ENCODE measurements at regions not wholly inside any gene's neighbourhood (a gene's known extent, or its start where the extent isn't known, plus 50 kb on each side); places are given as distances from the start of the nearest gene placed in this dataset.

DNA sequence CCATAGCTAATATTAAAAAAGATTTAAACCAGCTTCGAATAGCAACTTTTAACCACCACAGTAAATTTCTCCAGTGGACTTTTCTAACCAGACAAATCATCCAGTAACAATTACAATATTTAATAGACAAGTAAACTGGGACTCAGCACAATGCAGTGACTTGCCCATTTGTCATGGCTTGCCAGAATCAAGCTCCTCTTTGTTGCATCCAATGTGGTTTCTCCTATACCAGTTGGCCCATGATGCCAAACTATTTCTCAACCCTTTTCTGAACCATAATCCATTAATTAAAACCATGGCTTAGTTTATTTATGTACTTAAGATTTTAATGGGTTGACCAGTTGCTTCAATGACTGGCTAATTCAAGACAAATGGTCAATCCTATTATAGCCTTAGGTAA is 64.4 kb downstream of the DIO2 start:
- DNase-seq (ENCODE audit: low read depth in 2 of 2): no peak

DNA sequence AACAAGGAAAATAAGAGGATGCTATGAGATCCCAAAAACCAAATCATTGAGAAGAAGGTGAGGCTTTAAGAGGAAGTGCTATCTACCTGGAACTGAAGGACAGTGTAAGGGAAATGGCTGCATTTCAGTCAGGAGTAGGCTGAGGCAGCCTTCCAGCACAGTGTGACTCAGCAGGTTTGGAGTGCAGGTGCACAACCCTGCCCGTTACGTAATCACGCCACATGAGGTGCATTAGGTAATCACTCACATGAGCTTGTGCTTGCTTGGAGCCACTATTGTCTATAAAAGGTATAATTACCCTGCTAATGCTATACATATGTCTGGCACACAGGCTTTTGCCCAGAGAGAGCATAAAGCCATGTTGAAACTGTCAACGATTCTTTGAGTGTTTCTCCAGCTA is 74.9 kb downstream of the DIO2 start:
- no peak for DNase-seq (ENCODE audit: low read depth in 2 of 2)

DNA sequence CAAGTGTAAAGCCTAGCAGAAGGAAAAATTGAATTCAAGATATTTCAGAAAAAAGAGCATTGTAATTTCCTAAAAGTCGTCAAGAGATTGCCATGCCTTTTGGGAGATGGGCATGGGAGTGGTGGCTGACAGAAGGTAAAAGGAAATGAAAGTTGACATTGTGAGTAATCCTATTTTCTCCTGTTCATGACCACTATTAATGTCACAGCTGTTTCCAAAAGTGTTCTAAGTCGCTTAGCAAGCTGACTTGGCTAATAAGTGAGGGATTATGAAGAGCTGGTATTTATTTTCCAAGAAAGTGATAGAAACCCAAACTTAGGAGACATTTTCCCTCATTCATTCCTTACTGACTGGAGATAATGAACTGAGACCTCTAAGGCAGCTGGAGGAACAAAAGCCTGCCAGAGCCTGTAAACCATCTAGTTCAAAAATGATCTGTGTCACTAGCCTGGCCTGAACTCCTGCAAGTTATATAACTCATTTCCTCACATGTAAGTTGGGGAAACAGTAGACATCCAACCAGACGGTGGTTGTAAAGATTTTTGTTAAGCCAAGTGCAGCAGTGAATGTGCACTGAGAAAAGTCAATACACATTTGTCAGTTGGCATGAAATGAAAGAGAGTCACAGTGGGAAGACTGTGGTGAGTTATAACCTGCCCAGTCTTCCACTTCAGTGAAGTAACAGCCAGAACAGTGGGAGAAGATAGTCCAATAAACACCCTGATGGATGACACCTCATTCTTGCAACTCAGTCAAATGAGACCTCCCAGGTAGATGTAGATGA is 75.8 kb downstream of the DIO2 start:
- no peak for DNase-seq (ENCODE audit: low read depth in 2 of 2)

DNA sequence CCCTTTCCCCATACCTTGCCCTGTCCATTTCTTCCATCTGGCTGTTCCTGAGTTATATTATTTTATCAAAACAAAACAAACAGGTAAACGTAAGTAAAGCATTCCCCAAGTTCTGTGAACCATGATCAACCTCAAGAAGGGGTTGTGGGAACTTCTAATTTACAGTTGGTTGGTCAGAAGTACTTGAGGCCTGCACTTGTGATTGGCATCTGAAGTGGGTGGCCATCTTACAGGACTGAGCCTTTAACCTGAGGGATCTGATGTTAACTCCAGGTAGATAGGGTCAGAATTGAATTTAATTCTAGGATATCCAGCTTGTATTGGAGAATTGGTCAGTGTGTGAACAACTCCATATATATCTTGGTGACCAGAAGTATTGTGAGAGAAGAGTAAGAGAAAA is 77.0 kb downstream of the DIO2 start:
- DNase-seq (ENCODE audit: low read depth in 2 of 2): no peak

DNA sequence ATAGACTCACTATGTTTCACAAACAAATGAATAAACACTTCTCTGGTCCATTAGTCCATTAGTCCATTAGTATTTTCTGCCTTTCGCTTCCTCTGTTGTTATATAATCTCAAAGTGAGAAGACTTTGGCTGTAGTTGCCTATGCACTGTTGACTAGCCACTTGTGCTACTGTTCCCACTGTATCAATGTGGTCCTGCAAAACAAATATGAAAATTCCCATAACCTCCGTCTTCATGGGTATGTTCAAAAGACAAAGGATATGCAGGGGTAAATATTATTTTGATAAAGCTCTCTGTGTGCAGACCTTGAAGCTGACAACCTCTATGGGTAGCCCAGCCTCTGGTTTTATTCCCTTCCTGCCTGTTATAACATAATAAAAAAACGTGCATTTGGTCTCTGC is 77.8 kb downstream of the DIO2 start:
- DNase-seq (ENCODE audit: low read depth in 2 of 2): no peak

DNA sequence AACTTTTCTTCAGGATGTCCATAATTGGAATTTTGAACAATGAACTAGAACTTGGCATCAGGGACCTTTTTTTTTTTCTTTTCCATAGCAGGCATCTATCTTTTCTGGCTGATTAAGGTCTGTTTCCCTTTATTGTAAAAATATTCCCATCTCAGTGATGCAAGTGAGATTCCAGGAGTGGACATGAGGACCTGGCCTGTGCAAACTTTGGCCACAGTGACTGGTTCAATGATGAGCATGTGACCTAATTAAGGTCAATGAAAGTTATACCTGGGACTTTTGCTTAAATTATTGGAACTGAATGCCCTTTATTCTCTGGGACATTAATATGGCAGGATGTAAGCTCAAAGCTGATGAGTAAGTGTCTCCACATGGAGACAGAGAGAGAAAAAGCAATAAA is 83.8 kb downstream of the DIO2 start:
- DNase-seq (ENCODE audit: low read depth in 2 of 2): no peak

DNA sequence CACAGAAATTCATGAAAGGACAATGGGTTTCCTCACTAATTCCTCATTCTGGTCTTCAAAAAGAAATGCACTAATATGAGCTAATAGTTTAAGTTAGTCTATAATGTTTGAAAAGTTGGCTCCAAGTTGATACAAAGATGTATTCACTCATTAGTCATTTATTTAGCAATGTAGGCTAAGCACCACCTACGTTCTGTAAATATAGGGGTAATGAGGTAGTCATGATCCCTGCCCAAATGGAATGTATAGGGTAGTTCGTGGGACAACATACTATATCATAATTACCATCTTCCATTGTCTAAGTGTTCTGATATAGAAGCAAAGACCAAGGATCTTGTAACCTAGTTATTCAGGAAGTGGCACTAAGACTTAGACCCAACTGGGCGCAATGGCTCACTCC is 86.5 kb downstream of the DIO2 start:
- no peak for DNase-seq (ENCODE audit: low read depth in 2 of 2)

DNA sequence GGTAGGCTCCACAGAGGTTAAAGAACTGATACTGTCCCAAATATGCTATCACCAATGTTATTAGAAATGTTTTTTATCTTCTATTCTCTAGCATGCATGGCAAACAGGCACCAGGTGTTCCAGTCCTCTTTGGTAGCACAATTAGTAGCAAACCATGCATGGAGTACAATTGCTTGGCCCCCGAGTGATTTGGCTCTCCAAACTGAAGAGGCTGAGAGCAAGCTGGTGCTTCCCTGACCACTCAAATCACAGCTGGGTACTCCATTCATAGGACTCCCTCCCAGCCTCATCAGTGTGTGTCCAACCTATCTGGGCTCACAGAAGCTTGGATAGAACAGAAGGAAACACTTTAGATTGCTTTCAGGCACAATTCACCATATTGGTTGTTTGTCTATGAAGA is 93.4 kb downstream of the DIO2 start:
- DNase-seq (ENCODE audit: low read depth in 2 of 2): no peak

DNA sequence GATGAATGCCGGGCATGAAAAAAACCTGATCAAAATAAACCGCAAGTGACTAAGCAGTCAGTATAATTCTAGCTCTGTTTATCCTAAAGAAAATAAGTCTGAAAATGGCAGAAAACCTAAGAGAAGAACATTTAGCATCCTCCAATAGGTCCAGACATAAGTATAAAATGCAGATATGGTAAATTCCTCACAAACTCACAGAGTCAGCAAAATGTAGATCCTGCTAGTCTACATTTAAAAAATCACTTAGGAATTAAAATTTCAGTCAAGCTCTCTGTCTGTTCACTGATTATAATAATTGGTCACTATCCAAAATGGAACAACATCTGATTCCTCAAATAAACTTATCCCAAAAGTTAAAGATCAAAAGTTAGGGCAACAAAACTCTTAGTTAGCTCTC is 95.1 kb downstream of the DIO2 start:
- DNase-seq (ENCODE audit: low read depth in 2 of 2): no peak

DNA sequence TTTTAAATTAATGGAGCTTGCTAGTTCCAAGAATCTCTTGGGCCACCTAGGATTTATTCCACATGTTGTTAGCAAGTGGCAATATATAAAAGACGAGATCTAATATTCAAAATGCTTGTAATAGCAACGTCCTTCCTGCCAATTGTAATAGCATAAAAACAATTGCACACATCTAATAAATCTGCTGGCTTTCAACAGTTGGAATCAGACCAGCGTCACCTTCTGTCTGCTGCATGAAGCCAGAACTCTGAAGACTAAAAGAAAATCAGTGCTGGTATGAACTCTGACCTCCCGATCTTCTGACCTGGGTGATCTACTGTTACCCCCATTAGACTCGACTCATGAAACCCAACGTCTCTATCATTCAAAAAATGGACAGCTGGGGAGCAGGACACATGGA is 100.6 kb downstream of the DIO2 start:
- DNase-seq (ENCODE audit: low read depth in 2 of 2): no peak

DNA sequence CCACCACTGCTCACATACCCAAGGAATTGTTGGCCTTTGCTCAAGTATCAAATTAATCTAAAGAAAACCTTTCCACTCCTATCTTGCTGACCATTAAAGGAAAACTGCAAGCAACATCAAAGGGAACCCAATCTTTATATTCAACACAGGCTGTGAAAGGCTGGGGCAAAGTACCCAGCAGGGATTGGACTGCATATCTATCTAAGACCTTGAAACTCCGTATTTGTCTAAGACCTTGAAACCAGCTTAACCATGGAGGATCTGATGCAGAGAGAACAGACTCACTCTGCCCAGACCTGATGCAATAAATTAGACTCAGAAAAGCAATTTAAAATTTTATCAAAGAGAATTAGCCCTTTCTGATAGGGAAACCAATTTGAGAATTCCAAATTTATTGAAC is 102.2 kb downstream of the DIO2 start:
- no peak for DNase-seq (ENCODE audit: low read depth in 2 of 2)

DNA sequence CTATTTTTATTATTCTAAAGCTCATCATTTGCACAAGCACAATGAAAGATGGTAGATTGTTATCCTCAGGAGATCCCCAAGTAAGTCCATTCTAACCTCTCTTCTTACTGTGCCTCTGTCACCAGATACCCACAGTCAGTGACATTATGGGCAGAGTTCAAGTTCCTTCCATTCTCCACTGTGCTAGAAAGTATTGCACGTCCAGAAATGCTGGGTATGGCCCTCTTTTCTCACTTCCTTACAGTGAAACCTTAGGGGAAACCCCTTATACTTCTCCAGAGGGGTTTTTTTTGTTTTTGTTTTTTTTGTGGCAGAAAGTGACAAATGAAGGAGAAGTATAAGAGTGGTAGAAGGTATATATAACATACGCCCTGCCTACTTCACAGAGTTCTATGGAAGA is 102.9 kb downstream of the DIO2 start:
- DNase-seq (ENCODE audit: low read depth in 2 of 2): no peak

DNA sequence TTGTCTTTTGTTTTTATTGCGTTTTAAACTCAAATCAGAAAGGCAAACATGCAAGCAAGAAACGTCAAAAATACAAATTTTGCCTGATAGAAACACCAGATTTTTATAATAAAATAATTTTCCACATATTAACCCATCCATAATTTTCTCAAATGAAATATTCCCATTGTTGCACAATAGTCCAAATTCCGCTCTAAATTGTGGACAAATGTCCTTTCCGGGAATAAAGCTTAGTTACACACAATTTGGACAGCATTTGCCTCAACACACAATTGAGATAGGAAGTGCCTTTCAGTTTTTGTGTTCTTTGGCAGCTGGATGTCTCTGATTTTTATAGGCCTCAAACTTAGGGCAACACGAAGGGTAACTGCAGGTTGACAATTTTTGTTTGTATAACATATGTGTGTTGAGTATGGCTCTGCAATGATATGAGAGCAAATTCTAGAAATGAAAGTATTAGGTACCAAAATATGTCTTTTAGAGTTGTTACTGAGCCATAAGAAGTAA is 105.8 kb downstream of the DIO2 start:
- DNase-seq (ENCODE audit: low read depth in 2 of 2): no peak

DNA sequence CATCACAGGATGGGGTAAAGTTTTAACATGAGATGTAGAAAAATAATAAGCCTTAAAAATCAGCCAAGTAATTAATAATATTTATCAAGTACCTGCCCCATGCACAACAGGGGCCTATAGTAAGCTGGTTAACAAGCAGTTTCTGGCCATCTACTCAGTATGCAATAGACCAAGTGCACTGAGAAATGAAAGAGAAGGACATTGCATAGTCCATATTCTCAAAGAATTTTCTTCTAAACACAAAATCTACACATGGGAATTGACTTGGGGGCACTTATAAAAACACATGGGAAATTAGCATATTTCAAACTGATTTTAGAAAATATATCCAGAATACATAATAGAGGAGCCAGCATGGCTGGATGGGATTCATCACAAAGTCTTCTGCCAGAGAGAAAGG is 109.5 kb downstream of the DIO2 start:
- DNase-seq (ENCODE audit: low read depth in 2 of 2): no peak

DNA sequence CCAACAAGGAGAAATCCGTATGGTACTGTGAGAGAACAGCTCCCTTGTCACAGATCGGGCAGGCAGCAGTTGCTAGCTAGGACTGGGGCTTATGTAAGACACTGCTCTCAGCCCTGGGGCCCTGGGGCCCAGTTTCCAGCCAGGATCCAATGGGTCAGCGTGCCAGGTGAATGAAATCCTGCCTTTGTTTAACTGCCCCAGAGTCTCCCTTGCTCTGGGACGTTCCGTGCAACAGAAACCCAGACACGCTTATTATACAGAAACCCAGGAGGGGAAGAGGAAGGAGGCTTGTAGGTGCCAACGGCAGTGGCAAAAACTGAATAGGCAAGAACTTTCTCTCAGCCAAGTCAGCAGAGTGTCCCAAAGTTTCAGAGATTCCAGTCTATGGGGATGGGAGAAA is 110.6 kb downstream of the DIO2 start:
- DNase-seq (ENCODE audit: low read depth in 2 of 2): no peak

DNA sequence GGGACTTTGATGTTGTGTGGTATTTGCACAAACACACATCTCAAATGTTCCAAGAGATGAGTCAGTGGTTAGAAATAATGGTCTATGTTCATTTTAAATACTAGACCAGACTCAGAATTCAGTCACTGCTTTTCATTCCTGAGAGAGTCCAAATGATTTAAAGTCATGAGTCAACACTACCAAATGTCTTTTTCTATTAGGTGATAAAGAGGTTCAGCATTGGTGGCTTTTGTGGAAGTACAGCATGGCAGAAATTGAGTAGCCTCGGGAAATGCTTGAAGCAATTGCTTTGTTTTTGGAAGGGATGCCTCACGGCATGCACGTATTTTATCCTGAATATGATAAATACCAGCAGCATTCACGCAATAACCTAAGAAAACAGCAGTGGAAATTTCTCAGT is 115.7 kb downstream of the DIO2 start:
- DNase-seq (ENCODE audit: low read depth in 2 of 2): no peak

DNA sequence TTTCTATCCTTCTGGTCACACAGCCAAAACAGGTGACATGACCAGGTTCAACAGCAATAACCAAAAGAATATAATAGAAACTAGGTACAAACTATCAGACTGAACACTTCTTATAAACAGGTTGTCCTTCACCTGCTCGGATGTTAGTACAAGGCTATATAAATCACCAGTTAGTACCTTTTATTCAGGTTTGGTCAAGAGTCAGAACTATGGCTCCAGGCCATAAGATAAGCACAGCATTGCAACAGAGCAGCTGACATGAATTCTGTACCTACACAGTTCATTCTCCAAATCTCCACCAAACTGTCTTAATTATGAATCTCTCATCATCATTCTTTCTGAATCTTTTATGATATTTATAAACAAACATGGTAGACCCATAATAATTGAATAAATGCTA is 123.9 kb downstream of the DIO2 start:
- no peak for DNase-seq (ENCODE audit: low read depth in 2 of 2)

DNA sequence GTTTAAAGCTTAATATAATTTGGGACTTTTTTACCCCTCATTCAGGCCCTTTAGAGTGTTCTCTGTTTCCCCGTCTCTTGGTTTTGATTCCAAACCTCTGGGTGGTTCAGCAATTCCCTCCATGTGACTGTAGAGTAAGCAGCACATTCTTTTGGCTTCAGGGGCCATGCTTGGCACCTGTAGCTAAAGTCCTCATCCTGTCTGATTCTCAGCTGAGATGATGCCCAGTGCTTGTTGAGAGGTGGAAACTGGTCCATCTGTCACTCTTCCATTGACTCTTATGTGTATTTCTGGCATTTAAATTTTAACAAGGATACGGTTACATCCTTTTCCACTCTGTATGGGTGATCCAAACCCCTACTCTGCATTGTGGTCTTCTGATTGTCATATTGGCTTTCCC is 127.1 kb downstream of the DIO2 start:
- no peak for DNase-seq (ENCODE audit: low read depth in 2 of 2)

DNA sequence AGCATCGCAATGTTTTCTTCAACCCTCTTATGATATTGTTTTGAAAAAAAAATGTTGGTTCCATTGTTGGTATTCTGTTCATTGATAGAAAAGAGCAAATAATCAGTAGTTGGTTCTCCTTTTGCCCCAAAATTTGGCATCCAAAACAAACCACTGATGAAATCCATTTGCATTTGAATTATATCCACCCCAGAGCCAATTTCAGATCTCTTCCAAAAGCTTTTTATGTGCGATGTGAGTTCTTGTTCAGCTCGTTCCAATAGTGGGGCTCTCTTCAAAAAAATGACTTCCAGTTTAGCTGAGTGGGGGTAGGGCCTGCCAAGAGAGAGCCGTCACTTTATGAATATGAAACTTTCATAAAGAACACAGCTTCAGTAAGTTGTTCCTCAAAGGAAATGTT is 130.7 kb downstream of the DIO2 start:
- no peak for DNase-seq (ENCODE audit: low read depth in 2 of 2)

DNA sequence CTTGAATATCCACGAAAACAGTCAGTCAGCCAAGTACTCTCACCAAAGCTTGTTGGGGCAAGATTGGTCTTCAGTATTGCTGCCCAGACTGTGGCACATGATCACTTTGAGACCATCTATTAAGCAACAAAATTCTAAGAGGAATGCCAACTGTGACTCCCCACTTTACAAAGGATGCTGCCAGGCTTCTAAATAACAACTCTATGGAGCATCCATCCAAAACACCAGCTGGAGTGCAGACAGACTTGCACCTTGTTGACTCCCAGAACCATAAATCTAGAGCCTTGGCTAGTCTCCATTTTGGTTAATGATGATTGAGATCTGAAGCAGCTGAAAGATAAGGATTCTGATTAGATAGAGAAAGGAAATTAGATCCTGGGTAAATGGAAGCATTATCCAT is 132.8 kb downstream of the DIO2 start:
- DNase-seq (ENCODE audit: low read depth in 2 of 2): no peak

DNA sequence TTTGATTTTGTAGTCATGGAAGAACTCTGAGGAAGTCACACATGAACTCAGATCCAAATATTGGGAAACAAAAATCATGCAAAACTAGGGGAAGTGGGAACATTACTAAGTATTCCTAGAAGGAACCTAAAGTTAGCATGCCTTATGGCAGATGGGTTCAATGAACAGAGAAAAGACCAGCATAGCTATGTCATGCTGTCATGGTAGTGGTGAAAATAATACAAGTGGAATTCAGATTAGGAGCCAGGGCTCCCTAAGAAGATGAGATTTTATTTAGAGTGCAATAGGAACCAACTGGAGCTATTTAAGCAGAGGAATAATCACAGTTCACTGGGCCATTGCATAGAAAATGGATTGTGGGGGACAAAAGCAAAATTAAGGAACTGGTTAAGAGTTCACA is 134.0 kb downstream of the DIO2 start:
- DNase-seq (ENCODE audit: low read depth in 2 of 2): no peak

DNA sequence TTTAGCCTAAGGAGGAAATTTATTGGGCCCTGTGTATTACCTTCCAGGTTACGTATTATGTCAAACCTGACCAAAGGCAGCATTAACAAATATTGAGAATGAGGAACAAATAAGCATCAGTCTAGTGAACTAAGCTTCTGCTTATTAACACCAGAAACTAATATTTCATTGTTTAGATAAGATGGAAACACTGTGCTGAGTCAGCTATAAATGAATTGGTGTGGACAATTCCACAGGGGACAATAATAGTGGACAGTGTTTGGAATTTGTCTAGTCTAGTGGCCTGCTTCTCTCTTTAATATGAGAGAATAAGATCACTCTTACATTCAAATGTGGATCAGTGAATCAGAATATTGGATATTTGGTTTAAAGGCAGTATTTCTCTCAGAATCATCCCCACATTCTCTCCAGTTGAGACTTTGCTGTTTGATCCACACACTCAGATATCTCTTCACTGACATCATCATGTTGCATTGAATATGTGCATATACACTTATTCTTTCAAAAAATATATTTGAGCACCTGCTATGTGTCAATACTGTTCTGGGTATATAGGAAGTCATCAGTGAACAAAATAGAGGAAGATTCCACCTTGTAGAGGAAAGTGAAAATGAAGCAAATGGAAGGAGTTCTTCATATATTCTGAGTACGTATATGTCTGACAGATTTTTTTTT is 136.3 kb downstream of the DIO2 start:
- no peak for DNase-seq (ENCODE audit: low read depth in 2 of 2)

DNA sequence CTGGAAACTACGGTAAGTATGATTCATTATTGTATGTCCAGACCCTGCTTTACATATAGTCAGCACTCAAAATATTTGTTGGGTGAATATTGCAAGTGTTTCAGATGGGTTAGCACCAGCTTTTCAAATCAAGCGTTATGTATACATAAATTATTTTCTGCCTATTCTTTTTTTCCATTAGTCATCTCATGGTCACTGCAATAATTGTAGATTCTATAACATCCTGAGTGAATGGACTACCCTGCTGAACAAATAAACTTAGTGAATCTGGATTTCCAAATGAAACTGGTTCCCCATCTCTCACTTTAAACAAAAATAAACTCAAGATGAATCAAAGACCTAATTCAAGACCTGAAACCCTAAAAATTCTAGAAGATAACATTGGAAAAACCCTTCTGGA is 152.3 kb downstream of the DIO2 start:
- DNase-seq (ENCODE audit: low read depth in 2 of 2): no peak

DNA sequence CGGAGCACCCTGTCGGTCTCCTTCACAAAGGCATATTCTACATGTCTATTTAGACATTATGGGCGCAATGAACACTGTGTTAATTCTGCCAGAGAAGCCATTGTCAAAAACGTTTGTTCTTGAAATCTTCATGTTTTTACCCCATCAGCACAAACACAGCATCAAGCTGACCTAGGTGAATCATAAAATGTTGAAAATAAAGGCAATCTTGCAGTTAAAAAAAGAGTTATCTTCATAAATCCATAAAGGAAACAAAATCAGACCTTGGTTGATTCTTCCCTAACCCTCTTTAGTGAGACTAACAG is 154.9 kb downstream of the DIO2 start:
- no peak for DNase-seq (ENCODE audit: low read depth in 2 of 2)
